HL-60 (cell line): ENCODE measurements at regions not wholly inside any gene's neighbourhood (a gene's known extent, or its start where the extent isn't known, plus 50 kb on each side); places are given as distances from the start of the nearest gene placed in this dataset.
A peak's percentile ranks its signal among the peaks of the same experiment; 100 is the strongest.

Experiments used
- DNase-seq, 2 experiments: peaks; one replicate each; pipeline ENCODE4 v3.0.0-alpha.2; 2010 to 2020; ENCODE audit warnings: low read depth in 1 of 2, low spot score in 1 of 2
- H3K27ac ChIP-seq: fragments of 250-450 bp; sonication (Bioruptor Pico); replicated peaks from 2 replicates; pipeline ENCODE4 v1.5.1; 2020; ENCODE audit warnings: mild to moderate bottlenecking, moderate library complexity
- H3K27me3 ChIP-seq: fragments of 250-450 bp; sonication (Bioruptor Pico); 2 replicates; pipeline ENCODE4 v1.5.1; 2021; ENCODE audit warnings: mild to moderate bottlenecking, moderate library complexity; ENCODE audit not compliant: insufficient read depth, poor library complexity, severe bottlenecking
- H3K4me3 ChIP-seq: replicated peaks from 2 replicates; pipeline ENCODE4 v1.5.1; 2011; ENCODE audit warnings: mild to moderate bottlenecking, control low read depth, low read length; ENCODE audit not compliant: insufficient read depth
- CTCF ChIP-seq: IDR thresholded peaks from one replicate; pipeline ENCODE4 v1.5.1; 2011; ENCODE audit warnings: low read length, control low read depth, inconsistent platforms; ENCODE audit not compliant: insufficient read depth
- GABPA ChIP-seq: IDR thresholded peaks from 2 replicates; pipeline ENCODE4 v1.6.1; 2012; ENCODE audit warnings: low read depth
- POLR2AphosphoS5 ChIP-seq: IDR thresholded peaks from 2 replicates; pipeline ENCODE4 v1.6.1; 2012; ENCODE audit warnings: low read depth
- SPI1 ChIP-seq: IDR thresholded peaks from 2 replicates; pipeline ENCODE4 v1.6.1; 2012; ENCODE audit warnings: low read depth, mild to moderate bottlenecking, borderline replicate concordance
- TF ChIP-seq, protein P1 (sequence below): IDR thresholded peaks from 2 replicates; pipeline ENCODE4 v1.6.1; 2012; ENCODE audit warnings: low read depth; ENCODE audit not compliant: insufficient replicate concordance

DNA sequence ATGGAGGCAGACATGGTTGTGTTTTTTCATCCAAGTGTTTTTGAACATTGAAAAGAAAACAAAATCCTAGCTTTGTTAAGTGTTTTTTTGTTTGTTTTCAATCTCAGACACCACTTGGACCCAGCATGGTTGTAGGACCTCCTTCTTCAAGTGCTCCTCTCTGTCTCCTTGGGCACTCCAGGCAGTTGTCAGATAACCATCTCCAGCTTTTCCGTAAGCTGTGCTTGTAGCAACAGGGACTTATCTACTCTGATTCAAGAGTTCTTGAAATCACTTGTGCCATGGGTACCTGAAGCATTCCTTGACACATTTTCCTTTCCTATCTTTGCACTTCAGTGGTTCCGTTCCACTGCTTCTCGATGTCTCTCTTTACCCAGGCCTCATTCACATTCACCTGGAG, 334.9 kb upstream of the DDX53 start:
- no peak overlapping the region for H3K4me3 ChIP-seq
- TF ChIP-seq, protein P1, sequence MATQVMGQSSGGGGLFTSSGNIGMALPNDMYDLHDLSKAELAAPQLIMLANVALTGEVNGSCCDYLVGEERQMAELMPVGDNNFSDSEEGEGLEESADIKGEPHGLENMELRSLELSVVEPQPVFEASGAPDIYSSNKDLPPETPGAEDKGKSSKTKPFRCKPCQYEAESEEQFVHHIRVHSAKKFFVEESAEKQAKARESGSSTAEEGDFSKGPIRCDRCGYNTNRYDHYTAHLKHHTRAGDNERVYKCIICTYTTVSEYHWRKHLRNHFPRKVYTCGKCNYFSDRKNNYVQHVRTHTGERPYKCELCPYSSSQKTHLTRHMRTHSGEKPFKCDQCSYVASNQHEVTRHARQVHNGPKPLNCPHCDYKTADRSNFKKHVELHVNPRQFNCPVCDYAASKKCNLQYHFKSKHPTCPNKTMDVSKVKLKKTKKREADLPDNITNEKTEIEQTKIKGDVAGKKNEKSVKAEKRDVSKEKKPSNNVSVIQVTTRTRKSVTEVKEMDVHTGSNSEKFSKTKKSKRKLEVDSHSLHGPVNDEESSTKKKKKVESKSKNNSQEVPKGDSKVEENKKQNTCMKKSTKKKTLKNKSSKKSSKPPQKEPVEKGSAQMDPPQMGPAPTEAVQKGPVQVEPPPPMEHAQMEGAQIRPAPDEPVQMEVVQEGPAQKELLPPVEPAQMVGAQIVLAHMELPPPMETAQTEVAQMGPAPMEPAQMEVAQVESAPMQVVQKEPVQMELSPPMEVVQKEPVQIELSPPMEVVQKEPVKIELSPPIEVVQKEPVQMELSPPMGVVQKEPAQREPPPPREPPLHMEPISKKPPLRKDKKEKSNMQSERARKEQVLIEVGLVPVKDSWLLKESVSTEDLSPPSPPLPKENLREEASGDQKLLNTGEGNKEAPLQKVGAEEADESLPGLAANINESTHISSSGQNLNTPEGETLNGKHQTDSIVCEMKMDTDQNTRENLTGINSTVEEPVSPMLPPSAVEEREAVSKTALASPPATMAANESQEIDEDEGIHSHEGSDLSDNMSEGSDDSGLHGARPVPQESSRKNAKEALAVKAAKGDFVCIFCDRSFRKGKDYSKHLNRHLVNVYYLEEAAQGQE: no peak
- no peak for TF ChIP-seq GABPA
- H3K27me3 ChIP-seq: no peaks in the 10 kb centered on the region
- H3K27ac ChIP-seq: no peak overlapping the region
- no peak for DNase-seq

GRCh38 chrX:22665818-22666217, 333.9 kb upstream of the DDX53 start:
- no peak overlapping the region for H3K27ac ChIP-seq
- no peak for TF ChIP-seq CTCF
- TF ChIP-seq SPI1: no peak
- TF ChIP-seq, protein P1: no peak
- no peak for TF ChIP-seq POLR2AphosphoS5
- TF ChIP-seq GABPA: no peak
- H3K4me3 ChIP-seq: no peak overlapping the region
- no peaks in the 10 kb centered on the region for H3K27me3 ChIP-seq
- DNase-seq: no peak

GRCh38 chrX:22666441-22666840, 333.3 kb upstream of the DDX53 start:
- H3K27me3 ChIP-seq: no peaks in the 10 kb centered on the region
- no peak overlapping the region for H3K4me3 ChIP-seq
- TF ChIP-seq CTCF (no peak), GABPA (no peak), SPI1 (no peak), POLR2AphosphoS5 (no peak)
- TF ChIP-seq, protein P1: no peak
- H3K27ac ChIP-seq: no peak overlapping the region
- peak; percentile 12 to 29 for DNase-seq

DNA sequence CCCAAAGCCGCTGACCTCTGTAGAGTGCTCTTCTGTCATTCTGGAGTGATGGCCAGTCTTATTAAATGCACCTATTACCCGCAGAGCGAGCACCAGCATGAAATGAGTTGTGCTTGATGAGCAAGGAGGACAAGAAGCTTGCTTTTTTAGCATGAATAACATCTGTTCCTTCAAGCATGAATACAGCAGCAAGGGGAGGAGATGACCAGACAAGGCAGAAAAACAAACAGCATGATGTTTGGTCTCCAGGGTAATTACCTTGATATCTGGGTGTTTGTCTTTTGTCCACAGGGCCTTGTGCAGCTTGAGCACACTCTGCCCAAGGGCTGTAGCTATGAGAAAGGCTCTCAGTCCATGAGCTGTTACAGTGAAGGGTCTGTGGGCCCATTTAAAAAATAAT, 324.8 kb upstream of the DDX53 start:
- no peak for DNase-seq
- no peaks in the 10 kb centered on the region for H3K27me3 ChIP-seq
- no peak overlapping the region for H3K27ac ChIP-seq
- H3K4me3 ChIP-seq: no peak overlapping the region
- TF ChIP-seq SPI1 (no peak), GABPA (no peak), POLR2AphosphoS5 (no peak), CTCF (no peak)
- TF ChIP-seq, protein P1: no peak
